OCI-LY7 (cell line): ENCODE measurements at regions not wholly inside any gene's neighbourhood (a gene's known extent, or its start where the extent isn't known, plus 50 kb on each side); places are given as distances from the start of the nearest gene placed in this dataset.

Source experiments
- CTCF ChIP-seq: fragments of 200-600 bp; sonication (generic); conservative IDR thresholded peaks from 2 replicates; pipeline ENCODE4 v1.5.1; 2014; ENCODE audit warnings: mild to moderate bottlenecking, antibody characterized with exemption, low read length, moderate library complexity, mixed read lengths
- EZH2phosphoT487 ChIP-seq: fragments of 200-600 bp; sonication (generic); IDR thresholded peaks from 2 replicates; pipeline ENCODE4 v1.6.1; 2018; ENCODE audit warnings: low read depth, borderline replicate concordance, mild to moderate bottlenecking, mixed run types, antibody characterized with exemption, low read length, moderate library complexity, mixed read lengths

- TF ChIP-seq CTCF (no peak), EZH2phosphoT487 (no peak)
Measured at GRCh38 chr6:37106982-37107491, 62.9 kb upstream of the PIM1 start.
